Activated CD4-positive, alpha-beta T cell treated with anti-CD3 and anti-CD28 coated beads for 36 hours (primary cell): ENCODE measurements at regions not wholly inside any gene's neighbourhood (a gene's known extent, or its start where the extent isn't known, plus 50 kb on each side); places are given as distances from the start of the nearest gene placed in this dataset.
"Not testable (repeated sequence)": the region's sequence is repeated elsewhere in the genome, so short reads cannot be mapped to it uniquely, and the experiment has no call there.

Experiments
- ATAC-seq: fragments of 200-7000 bp; cut with Tn5 transposase; one replicate; pipeline ENCODE4 v1.10.0; 2021; ENCODE audit warnings: mild to moderate bottlenecking, moderate library complexity
- CTCF ChIA-PET: fragments of 350-600 bp; sonication (Branson Sonifier 250); formaldehyde crosslinking; loops from one replicate; lab custom pipeline; 2021; ENCODE audit warnings: antibody characterized with exemption; lab: Charles Lee
- POLR2A ChIA-PET: fragments of 350-600 bp; sonication (Branson Sonifier 250); formaldehyde crosslinking; loops from one replicate; lab custom pipeline; 2021; ENCODE audit warnings: antibody characterized with exemption, inconsistent platforms; lab: Charles Lee
- DNase-seq: peaks from one replicate; pipeline ENCODE4 v3.0.0-alpha.2; 2020
- H3K27ac Mint-ChIP-seq: one replicate; pipeline ENCODE4 v1.8.0; 2021; ENCODE audit warnings: mixed read lengths
- H3K27me3 Mint-ChIP-seq: one replicate; pipeline ENCODE4 v1.8.0; 2021; ENCODE audit warnings: mixed read lengths
- H3K36me3 Mint-ChIP-seq: one replicate; pipeline ENCODE4 v1.8.0; 2021; ENCODE audit warnings: low read depth, mixed read lengths
- H3K4me1 Mint-ChIP-seq: one replicate; pipeline ENCODE4 v1.8.0; 2021; ENCODE audit warnings: mixed read lengths
- H3K4me3 Mint-ChIP-seq: one replicate; pipeline ENCODE4 v1.8.0; 2021; ENCODE audit warnings: mild to moderate bottlenecking, moderate library complexity, mixed read lengths
- H3K9me3 Mint-ChIP-seq: one replicate; pipeline ENCODE4 v1.8.0; 2021; ENCODE audit warnings: low read depth, mixed read lengths
- intact Hi-C, 2 experiments: fragments of 100-400 bp; cut with DNase I in 1 of 2; cut with micrococcal nuclease in 1 of 2; formaldehyde crosslinking; loops; one replicate each; pipeline versions ENCODE4 v1.14.2 to v1.15.1; 2022 to 2024; cut with DNase I, micrococcal nuclease

DNA sequence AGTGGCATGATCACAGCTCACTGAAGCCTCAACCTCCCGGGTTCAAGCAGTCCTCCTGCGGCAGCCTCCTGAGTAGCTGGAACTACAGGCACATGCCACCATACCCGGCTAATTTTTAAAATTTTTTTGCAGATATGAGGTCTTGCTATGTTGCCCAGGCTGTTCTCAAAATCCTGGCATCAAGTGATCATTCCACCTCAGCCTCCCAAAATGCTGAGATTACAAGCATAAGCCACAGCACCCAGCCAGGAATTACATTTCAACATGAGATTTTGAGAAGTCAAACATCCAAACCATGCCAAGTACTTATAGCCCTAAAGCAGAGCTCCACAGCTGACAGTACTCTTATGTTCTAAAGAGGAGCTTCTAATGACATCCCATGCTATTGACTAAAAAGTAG is 200.1 kb downstream of the FCRL5 start:
- peaks cover 21% of the 10 kb centered on the region for H3K27me3 Mint-ChIP-seq
- H3K36me3 Mint-ChIP-seq: no peaks in the 10 kb centered on the region
- ATAC-seq: no peak
- H3K27ac Mint-ChIP-seq: no peak overlapping the region
- H3K4me1 Mint-ChIP-seq: no peaks in the 10 kb centered on the region
- no peaks in the 10 kb centered on the region for H3K9me3 Mint-ChIP-seq
- no peak overlapping the region for H3K4me3 Mint-ChIP-seq
- ChIA-PET CTCF (interaction anchor here (0.6 to 0.8 kb wide), 2 partner anchors 23 to 112 kb away, joined by 3 to 4 read pairs; no protein-coding TSS in a partner anchor), POLR2A (no interaction called here)
- no peak for DNase-seq
- intact Hi-C loops: no loop called here

DNA sequence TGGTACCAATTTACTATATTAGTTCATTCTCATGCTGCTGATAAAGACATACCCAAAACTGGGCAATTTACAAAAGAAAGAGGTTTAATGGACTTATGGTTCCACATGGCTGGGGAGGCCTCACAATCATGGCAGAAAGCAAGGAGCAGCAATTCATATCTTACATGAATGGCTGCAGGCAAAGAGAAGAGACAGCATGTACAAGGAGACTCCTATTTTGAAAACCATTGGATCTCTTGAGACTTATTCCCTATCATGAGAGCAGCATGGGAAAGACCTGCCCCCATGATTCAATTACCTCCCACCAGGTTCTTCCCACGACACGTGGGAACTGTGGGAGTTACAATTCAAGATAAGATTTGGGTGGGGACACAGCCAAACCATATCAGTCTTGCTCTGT is 200.5 kb downstream of the FCRL5 start:
- H3K36me3 Mint-ChIP-seq, H3K9me3 Mint-ChIP-seq, intact Hi-C loops, DNase-seq, CTCF ChIA-PET, H3K4me3 Mint-ChIP-seq, H3K4me1 Mint-ChIP-seq, H3K27ac Mint-ChIP-seq, POLR2A ChIA-PET, ATAC-seq: not testable (repeated sequence)
- H3K27me3 Mint-ChIP-seq: peaks cover 23% of the 10 kb centered on the region

GRCh38 chr1:157348538-157349480 is 203.5 kb downstream of the FCRL5 start:
- DNase-seq (no peak), ATAC-seq (no peak)
- no peaks in the 10 kb centered on the region for H3K36me3 Mint-ChIP-seq
- CTCF ChIA-PET: no interaction called here
- H3K27me3 Mint-ChIP-seq: peaks cover 41% of the 10 kb centered on the region
- H3K4me1 Mint-ChIP-seq: no peaks in the 10 kb centered on the region
- no peak overlapping the region for H3K27ac Mint-ChIP-seq
- POLR2A ChIA-PET: no interaction called here
- peaks cover 5% of the 10 kb centered on the region for H3K9me3 Mint-ChIP-seq
- no peak overlapping the region for H3K4me3 Mint-ChIP-seq
- intact Hi-C loops: no loop called here

DNA sequence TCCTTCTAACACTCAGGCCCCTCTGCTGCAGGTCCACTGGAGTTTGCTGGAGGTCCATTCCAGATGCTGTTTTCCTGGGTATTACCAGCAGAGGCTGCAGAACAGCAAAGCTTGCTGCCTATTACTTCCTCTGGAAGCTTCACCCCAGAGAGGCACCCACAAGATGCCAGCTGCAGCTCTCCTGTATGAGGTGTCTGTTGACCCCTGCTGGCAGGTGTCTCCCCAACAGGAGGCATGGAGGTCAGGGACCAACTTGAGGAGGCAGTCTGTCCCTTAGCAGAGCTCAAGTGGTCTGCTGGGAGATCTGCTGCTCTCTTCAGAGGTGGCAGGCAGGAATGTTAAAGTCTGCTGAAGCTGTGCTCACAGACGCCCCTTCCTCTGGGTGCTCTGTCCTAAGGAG is 204.8 kb downstream of the FCRL5 start:
- peaks cover 5% of the 10 kb centered on the region for H3K9me3 Mint-ChIP-seq
- ChIA-PET CTCF (interaction anchor here (0.7 kb wide), 2 partner anchors 172 to 519 kb away, joined by 3 read pairs; no protein-coding TSS in a partner anchor), POLR2A (no interaction called here)
- ATAC-seq (no peak), DNase-seq (no peak)
- intact Hi-C loops: no loop called here
- no peak overlapping the region for H3K27ac Mint-ChIP-seq
- peaks cover 43% of the 10 kb centered on the region for H3K27me3 Mint-ChIP-seq
- no peaks in the 10 kb centered on the region for H3K36me3 Mint-ChIP-seq
- no peak overlapping the region for H3K4me3 Mint-ChIP-seq
- H3K4me1 Mint-ChIP-seq: no peaks in the 10 kb centered on the region

- H3K9me3 Mint-ChIP-seq, CTCF ChIA-PET, H3K4me1 Mint-ChIP-seq, H3K27ac Mint-ChIP-seq, H3K4me3 Mint-ChIP-seq, H3K36me3 Mint-ChIP-seq, intact Hi-C loops, ATAC-seq, DNase-seq, POLR2A ChIA-PET: not testable (repeated sequence)
- H3K27me3 Mint-ChIP-seq: peaks cover 17% of the 10 kb centered on the region
Observed at GRCh38 chr1:157337785-157338184, 199.6 kb upstream of the ETV3 start.

DNA sequence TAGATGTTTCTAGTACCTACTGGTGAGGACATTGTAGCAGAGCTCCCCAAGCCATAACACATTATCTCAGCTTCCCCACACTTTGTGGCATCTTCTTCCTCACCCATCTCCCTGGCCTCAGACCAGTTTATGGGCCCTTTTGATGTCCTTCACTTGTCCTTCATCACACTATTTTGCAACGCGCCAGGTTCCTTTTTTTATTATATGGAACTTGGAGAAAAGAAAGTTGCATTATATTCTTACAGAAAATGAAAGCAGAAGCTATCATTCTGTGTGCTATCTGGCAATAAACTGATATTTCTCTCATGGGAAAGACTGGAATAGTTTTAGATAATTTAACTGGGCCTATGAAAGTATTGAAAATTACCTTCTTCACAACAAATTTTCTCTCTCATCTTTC is 196.9 kb upstream of the ETV3 start:
- POLR2A ChIA-PET: no interaction called here
- Mint-ChIP-seq H3K4me3 (no peak overlapping the region), H3K4me1 (no peaks in the 10 kb centered on the region), H3K27ac (no peak overlapping the region), H3K27me3 (peaks cover 20% of the 10 kb centered on the region), H3K9me3 (peaks cover 4% of the 10 kb centered on the region), H3K36me3 (no peaks in the 10 kb centered on the region)
- ATAC-seq (no peak), DNase-seq (no peak)
- intact Hi-C loops: no loop called here
- CTCF ChIA-PET: no interaction called here

GRCh38 chr1:157334041-157334440 is 195.8 kb upstream of the ETV3 start:
- intact Hi-C loops: no loop called here
- H3K4me1 Mint-ChIP-seq: no peaks in the 10 kb centered on the region
- H3K36me3 Mint-ChIP-seq: no peaks in the 10 kb centered on the region
- ATAC-seq (no peak), DNase-seq (no peak)
- H3K27ac Mint-ChIP-seq: no peak overlapping the region
- H3K9me3 Mint-ChIP-seq: peaks cover 8% of the 10 kb centered on the region
- ChIA-PET CTCF (no interaction called here), POLR2A (no interaction called here)
- H3K4me3 Mint-ChIP-seq: no peak overlapping the region
- H3K27me3 Mint-ChIP-seq: peaks cover 22% of the 10 kb centered on the region

GRCh38 chr1:157330177-157330576 is 192.0 kb upstream of the ETV3 start:
- intact Hi-C loops: loop anchor here in 1 of 2 experiments (2.0 kb wide), 1 partner anchor 29 kb away; no protein-coding TSS in a partner anchor
- H3K4me3 Mint-ChIP-seq, H3K36me3 Mint-ChIP-seq, H3K27ac Mint-ChIP-seq, ATAC-seq, H3K9me3 Mint-ChIP-seq, H3K4me1 Mint-ChIP-seq, DNase-seq, POLR2A ChIA-PET: not testable (repeated sequence)
- CTCF ChIA-PET: interaction anchor here (1.5 kb wide), 1 partner anchor 13 kb away, joined by 4 read pairs; no protein-coding TSS in a partner anchor
- peaks cover 16% of the 10 kb centered on the region for H3K27me3 Mint-ChIP-seq

DNA sequence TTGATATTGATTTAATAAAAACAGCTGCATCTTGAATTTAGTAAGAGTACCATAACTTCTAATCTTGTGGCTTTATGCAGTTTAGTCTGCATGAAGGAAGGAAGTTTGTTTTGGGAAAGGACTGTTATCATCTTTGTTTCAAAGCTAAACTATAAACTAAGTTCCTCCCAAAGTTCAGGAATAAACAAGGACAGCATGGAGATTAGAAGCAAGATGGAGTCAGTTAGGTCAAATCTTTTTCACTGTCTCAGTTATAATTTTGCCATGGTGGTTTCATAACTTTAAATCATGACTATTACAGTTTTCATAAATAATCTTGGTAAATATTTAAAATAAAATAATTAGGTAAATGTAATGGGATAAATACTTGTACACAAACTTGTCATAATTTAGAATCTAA is 189.9 kb upstream of the ETV3 start:
- not testable (repeated sequence) for H3K4me3 Mint-ChIP-seq

DNA sequence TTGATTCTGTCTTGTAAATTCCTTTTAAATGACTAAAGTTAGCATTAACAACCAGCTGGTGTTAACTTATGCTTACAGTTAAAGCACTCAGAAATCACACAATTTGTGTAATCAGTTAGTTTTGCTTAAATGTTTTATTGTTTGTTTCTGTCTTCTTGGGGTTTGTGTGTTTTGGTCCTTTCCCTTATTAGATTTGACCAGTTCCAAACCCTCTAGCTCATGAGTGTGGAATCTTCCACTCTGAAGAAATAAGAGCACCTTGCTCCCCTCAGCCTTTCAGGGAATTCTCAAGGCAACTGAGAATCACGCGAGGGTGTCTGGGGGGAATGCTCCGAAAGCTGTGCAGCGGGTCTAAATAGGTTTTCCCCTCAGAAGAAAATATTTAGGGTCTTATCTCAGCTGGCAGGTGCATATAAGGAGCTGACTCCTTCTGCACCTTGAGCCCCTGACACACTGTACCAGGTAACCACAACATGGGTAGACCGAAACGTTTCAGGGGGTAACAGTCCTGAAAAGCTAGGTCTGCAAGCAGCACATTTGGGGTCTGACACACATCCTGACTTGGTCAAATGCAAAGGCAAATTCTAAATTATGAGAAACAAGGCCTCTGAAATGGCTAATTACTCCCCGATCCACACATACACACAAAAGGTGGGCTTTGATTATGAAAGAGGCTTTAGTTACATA is 188.1 kb upstream of the ETV3 start:
- H3K4me1 Mint-ChIP-seq: no peaks in the 10 kb centered on the region
- DNase-seq (no peak), ATAC-seq (no peak)
- H3K4me3 Mint-ChIP-seq: no peak overlapping the region
- peaks cover 14% of the 10 kb centered on the region for H3K27me3 Mint-ChIP-seq
- intact Hi-C loops: no loop called here
- no peaks in the 10 kb centered on the region for H3K36me3 Mint-ChIP-seq
- H3K27ac Mint-ChIP-seq: no peak overlapping the region
- ChIA-PET POLR2A (no interaction called here), CTCF (interaction anchor here (0.6 kb wide), 1 partner anchor 153 kb away, joined by 3 read pairs; no protein-coding TSS in a partner anchor)
- peaks cover 12% of the 10 kb centered on the region for H3K9me3 Mint-ChIP-seq

More for the DNA sequence above, 189.9 kb upstream of the ETV3 start:
- H3K27ac Mint-ChIP-seq, ATAC-seq, intact Hi-C loops, POLR2A ChIA-PET, H3K9me3 Mint-ChIP-seq, DNase-seq, H3K4me1 Mint-ChIP-seq, H3K36me3 Mint-ChIP-seq: not testable (repeated sequence)
- CTCF ChIA-PET: interaction anchor here (0.6 kb wide), 1 partner anchor 143 kb away, joined by 3 read pairs; no protein-coding TSS in a partner anchor
- H3K27me3 Mint-ChIP-seq: peaks cover 11% of the 10 kb centered on the region

- intact Hi-C loops: no loop called here
Observed at GRCh38 chr1:157325220-157325619, 187.0 kb upstream of the ETV3 start.

More at GRCh38 chr1:157325220-157325619, 187.0 kb upstream of the ETV3 start:
- peaks cover 20% of the 10 kb centered on the region for H3K27me3 Mint-ChIP-seq
- ATAC-seq (no peak), DNase-seq (no peak)
- ChIA-PET CTCF (no interaction called here), POLR2A (no interaction called here)
- no peaks in the 10 kb centered on the region for H3K4me1 Mint-ChIP-seq
- no peak overlapping the region for H3K27ac Mint-ChIP-seq
- H3K36me3 Mint-ChIP-seq: no peaks in the 10 kb centered on the region
- no peak overlapping the region for H3K4me3 Mint-ChIP-seq
- H3K9me3 Mint-ChIP-seq: peaks cover 18% of the 10 kb centered on the region
